GM18907 (cell line): ENCODE measurements at regions not wholly inside any gene's neighbourhood (a gene's known extent, or its start where the extent isn't known, plus 50 kb on each side); places are given as distances from the start of the nearest gene placed in this dataset.
"Not testable (repeated sequence)": the region's sequence is repeated elsewhere in the genome, so short reads cannot be mapped to it uniquely, and the experiment has no call there.

Experiments
- ATAC-seq: cut with Tn5 transposase; IDR thresholded peaks from one replicate; pipeline ENCODE4 v1.9.1; 2021; ENCODE audit warnings: mild to moderate bottlenecking, moderate library complexity; ENCODE audit not compliant: unreplicated experiment

DNA sequence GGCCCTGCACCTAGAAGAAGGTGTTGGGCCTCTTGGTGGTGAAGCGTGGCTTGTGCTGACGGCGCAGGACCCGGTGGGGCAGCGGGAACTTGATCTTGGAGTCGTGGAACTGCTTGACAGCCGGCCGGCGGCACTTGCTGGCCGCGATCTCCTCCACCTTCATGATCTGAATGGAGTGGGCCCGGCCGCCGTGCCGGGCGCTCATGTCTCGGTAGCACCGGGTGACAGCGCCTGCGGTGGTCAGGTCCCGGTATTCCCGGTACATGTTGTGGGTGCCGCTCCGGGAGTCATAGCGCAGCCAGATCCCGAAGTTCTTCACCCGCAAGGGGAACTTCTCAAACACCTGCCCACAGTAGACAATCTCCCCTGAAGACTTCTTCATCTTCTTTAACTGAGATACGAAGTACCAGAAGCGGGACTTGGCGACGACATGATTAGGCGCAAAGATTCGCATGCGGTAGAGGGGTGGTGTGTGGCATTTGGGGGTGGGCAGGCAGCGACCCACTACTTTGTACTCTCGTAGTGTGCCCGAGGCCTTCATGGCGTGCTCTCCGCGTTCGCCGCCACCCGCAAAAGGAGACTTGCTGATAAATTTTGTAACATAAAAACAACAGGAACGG is 92.1 kb upstream of the MSH6 start:
- not testable (repeated sequence) for ATAC-seq

DNA sequence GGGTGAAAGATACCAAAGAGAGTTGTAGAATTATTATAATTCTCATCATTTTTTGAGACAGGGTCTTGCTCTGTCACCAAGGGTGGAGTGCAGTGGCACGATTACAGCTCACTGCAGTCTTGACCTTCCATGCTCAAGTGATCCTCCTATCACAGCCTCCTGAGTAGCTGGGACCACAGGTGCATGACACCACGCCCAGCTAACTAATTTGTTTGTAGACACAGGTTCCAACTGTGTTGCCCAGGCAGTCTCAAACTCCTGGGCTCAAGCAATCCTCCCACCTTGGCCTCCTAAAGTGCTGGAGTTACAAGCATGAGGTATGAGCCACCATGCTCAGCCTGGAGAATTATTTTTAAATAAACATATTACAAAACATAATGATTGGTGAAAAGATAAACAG is 92.8 kb upstream of the MSH6 start:
- ATAC-seq: no peak

DNA sequence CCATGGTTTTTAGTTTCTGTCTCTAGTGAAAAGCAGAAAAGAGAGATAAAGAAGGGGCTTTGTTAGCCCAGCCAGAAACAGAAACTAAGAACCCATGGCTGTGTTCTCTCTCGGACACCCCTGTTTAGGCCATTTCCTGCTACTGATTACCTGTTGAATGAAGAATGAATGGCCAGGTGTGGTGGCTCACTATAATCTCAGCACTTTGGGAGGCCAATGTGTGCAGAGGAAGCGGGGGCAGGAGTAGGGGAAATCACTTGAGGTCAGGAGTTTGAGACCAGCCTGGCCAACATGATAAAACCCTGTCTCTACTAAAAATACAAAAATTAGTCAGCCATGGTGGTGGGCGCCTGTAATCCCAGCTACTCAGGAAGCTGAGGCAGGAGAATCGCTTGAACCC is 93.8 kb upstream of the MSH6 start:
- peak; percentile 82 for ATAC-seq

DNA sequence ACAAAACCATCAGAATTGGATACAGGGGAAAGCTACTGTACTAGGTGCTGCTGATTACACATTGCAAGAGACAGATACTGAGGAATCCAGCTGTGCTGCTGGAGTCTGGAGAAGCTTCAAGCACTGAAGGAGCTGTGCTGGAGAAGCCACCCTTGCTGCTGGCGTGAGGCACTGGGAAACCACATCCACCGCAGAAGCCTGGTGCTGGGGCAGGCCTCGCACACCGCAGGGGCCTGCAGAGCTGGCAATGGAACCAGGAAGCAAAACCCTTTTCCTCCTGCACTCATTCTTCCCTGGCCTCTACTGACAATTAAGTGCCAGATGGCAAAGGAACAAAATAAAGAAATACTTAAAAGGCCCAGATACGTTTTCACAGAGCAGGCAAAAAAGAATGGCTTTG is 94.4 kb upstream of the MSH6 start:
- ATAC-seq: no peak

DNA sequence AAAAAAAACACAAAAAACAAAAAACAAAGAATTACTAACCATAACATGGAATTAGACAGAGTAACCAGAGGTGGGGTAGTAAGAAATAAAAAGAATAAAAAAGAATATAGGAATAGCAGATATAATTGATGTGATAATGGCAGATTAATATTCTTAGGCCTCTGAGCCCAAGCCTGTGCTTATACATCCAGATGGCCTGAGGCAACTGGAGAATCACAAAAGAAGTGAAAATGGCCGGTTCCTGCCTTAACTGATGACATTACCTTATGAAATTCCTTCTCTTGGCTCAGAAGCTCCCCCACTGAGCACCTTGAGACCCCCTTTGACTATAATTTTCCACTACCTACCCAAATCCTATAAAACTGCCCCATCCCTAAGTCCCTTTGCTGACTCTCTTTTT is 95.1 kb upstream of the MSH6 start:
- ATAC-seq: no peak

DNA sequence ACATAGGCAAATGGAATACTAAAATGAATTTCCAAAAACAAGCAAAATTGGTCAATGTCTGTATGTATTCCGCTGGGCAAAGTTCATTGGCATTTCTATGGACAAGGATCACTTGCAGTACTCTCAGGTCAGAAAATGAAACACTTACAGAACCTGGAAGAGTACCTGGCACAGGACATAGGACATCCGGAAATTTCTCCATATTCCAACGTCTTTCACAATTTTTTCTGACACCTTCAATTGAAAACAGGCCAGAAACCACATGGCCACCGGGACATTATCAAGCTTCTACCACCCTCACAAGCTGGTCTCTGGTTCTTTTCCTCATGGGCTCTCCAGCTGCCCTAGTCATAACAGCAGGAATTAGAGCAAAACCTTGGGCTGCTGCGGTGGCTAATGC is 96.9 kb upstream of the MSH6 start:
- no peak for ATAC-seq

DNA sequence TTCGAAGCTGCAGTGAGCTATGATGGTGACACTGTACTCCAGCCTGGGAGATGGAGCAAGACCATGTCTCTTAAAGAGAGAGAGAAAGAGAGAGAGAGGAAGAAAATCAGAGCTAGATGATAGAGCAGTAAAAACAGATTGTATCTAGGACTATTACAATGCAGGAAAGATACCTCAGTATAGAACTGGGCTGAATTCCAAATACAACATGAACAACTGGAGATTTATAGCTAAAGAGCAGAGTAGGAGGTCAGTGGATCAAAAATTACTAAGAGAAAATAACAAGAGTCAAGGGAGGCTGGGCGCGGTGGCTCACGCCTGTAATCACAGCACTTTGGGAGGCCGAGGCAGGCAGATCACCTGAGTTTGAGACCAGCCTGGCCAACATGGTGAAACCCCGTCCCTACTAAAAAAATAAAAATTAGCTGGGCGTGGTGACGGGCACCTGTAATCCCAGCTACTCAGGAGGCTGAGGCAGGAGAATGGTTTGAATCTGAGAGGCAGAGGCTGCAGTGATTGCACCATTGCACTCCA is 100.7 kb upstream of the MSH6 start:
- no peak for ATAC-seq

DNA sequence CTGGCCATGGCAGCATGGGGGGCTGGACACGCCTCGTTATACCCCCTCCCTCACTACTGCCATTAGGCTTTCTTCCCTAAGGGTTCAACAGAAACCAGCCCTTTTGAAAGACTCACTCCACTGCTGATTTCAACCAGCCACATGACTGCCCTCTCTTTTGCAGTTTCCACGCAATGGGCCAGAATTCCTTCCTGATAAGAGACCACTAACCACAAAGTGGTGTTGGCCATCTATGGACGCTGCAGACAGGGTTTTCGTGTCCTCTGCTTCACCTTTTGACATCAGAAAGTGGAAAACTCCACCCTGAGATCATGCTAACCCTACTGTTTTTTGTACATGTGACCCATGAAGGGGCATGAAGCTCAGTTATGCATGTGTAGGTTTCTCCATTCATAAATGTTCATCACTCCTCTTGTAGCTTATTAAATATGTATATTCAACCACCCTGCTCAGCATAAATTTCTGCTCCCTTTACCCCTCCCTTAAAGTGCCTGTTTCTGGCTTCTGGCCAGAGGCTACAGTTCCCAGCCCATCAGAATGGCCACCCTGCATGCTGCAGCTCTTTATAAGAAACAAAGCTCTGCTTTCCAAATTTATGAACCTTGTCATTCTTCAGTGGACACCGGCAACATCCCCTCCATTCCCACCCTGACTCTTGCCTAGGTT is 105.6 kb upstream of the KCNK12 start:
- ATAC-seq: no peak

DNA sequence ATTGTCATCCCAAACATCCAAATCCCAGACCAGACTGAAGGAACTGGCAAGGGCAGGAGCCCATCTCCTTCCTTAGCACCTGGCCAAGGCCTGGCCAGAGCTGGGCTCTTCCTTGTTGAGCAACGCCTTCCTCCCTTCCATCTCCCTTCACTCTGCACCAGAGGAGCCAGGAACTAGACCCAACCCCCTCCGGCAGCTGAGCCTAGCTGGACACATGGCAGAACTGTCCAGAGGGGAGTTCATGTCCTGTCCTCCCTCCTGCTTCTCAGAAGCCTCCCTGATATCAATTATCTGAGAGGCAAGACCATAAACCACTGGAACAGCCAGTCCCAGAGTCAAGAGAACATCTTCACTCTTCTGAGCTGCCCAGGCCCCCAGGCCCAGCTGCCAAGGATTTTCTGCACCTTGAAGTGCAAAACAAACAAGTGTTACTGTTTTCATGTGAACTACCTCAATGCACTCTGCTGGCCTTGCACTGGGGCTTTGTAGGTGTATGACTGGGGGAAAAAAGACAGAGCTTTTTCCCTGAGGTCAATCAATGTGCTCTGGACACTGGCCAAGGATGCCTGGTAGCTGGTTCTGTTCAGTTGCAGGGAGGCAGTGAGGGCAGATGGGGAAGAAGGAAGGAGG is 104.5 kb upstream of the KCNK12 start:
- ATAC-seq: no peak

DNA sequence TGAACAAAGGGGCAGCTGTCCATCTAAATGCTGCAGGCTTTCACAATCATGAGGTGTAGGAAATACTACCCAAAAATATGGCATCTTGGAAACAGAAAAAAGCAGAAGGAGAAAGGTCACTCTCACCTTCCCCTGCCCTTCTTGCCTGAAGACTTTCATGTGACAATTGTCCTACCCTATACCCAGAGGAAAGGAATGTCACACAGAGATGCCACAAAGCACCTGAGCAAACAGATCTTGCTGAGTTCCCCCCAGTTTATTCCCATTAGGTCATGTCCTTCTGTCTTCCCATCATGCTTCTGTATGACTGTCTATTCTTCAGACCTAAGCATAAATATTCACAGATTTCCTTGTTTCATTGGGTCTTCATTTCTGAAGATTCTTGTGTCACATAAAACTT is 95.5 kb upstream of the KCNK12 start:
- ATAC-seq: no peak

DNA sequence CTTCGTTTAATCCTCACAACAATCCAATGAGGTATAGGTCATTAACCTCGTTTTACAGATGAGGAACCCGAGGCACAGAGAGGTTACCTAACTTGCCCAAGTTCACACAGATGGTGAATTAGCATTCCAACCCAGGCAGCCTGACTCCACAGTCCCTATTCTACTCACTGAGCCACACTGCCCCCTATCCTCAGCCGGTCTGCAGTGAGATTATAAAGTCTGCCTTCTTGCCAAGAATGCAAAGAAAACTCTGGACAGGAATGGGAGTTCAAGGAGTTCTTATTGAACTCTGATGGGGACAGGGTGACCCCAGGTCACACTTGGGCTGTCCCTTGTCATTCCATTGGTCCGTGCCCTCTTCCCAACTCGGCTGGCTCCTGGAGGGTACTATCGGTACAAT is 94.0 kb upstream of the KCNK12 start:
- no peak for ATAC-seq

DNA sequence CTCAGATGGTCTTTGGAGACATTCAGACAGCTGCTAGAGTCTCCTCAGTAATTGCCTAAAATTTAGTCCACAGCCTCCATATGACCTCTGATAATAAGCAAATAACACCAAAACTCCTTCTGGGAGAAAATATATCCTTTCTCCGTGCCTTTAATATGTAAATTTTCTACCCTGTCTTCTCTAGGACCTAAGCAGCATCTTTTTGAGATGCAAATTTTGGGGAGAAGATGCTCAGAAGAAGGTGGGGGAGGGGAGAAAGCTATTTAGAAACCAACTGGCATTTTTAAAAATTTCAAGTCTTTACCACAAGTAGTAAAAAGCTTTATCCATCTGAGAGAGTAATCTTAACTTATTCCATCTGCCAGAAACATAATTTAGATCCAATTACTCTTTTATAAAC is 91.8 kb upstream of the KCNK12 start:
- no peak for ATAC-seq

DNA sequence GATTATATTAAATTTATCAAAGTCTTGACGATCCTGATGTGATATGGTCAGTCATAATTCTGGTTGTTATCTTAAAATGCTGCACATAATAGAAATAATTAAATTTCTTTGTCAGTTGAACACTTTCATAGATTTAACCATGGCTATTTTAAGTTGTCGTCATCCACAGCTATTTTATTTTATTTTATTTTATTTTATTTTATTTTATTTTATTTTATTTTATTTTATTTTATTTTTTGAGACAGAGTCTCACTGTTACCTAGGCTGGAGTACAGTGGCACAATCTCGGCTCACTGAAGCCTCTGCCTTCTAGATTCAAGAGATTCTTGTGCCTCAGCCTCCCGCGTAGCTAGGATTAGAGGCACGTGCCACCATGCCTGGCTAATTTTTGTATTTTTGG is 90.5 kb upstream of the KCNK12 start:
- ATAC-seq: no peak

DNA sequence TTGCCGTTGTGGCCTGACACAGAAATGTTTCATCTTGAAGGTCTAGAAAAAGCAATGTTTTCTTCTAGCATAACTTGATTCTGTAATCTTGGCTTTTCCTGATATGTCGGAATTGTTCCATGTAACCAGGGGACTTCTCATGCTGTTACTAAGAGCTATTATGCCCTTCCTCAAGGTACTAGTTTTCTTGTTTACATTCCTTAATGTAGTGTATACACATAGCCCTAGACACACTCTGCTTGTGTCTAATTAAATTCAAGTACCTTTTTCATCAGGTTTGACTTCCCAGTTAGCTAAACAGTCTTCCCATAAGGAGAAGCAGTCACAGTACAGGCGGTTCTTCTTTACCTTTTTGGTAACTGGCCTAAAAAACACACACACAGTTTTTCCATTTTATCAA is 89.4 kb upstream of the KCNK12 start:
- no peak for ATAC-seq

DNA sequence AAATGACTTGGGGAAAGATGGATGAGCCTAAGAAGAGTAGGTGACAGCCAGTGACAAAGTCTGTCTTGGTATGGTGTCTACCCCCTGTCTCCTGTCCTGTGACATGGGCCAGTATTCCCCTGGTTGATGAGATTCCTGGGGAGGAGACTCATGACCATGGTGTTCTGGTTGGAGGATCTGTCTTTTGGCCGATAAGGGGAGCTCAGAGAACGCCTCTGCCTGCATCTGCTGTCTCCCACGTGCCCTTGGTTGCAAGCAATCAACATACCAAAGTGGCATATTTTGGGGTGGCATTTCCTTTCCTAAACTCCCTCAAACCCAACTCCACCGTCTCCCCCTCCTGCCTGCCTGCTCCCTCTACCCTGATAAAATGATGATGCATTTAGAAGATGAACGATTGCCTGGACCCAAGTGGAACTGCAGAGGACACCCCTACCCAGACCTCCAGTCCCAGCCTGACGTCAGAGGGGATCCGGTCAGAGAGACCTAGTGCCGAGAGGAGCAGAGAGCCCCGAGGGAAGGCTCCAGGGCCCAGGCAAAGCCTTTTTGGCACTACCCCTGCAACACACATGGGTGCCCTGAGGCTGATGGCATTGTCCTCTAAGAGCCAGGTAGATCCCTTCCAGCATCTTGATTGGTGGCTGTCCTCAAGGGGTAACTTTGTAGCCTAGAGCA is 88.0 kb upstream of the KCNK12 start:
- no peak for ATAC-seq

DNA sequence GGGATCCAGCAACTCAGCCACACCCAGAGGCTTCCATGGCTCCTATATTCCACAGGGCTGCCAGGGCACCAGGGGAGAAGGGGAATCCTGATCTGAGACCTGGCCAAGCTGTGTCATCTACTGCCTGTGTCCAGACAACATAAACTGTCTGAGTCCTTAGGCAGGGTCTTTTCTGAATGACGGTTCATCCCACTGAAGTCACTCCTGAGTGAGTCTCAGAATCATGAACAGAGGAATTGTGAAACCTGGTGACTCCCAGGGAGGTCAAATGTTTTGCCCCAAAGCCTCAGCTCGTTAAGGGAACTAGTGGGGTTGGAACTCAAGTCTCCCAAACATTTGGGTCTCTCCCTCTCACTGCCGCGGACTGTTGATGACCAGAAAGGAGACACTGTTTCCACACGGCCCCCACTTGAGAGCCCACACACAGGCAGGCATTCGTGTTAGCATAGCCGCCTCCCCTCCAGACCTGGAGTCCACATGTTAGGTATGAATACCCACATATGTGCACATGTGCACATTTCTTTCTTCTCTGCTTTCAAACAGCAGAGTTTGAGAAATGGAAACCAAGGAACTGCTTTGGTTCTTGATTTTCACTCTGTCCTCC is 87.2 kb upstream of the KCNK12 start:
- no peak for ATAC-seq

DNA sequence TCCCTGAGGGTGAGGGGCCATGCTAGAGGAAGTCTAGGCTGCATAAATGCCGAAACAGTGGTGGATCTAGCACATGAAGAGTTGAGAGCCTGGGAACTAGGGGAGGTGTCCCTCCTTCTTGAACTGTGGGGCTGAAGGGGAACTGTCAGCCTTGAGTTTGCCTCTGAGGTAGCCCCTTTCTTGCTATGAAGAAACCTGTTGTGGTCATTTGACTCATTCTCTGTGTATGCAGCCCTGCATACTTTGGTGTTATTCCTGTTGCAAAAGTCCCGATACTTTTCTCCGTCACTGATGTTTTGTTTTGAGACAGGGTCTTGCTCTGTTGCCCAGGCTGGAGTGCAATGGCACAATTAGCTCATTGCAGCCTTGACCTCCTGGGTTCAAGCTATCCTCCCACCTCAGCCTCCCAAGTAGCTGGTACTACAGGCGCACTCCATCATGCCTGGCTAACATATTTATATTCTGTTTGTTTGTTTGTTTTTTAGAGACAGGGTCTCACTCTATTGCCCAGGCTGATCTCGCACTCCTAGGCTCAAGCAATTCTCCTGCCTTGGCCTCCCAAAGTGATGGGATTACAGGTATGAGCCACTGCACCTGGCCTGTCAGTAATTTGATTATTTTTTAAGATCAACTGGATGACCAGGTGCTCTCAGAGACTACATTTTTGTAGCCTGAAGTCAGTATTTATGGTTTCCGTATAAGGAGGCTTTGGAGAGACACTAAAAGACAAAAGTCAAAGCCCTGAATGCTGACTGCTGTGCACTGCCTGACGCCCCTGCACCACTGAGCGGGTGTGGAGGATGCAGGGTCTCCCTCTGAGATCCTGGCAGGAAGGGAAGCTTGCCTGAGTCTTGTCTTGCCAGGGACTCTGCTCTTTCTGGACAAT is 86.2 kb upstream of the KCNK12 start:
- ATAC-seq: peak; percentile 37

DNA sequence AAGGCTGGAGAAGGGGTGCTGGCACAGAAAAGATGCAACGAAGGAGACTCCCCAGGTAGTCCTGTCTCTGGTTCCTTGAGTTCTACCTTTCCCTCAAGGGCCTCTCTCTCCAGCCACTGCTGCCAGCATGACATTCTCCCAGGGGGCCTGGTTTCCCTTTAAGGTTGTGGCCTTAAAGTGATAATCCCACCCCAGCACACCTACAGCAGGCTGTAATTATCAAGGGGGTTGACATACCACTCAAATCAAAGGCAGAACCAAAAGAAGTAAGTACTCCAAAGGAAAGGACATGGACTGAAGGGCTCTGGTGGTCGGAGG is 84.7 kb upstream of the KCNK12 start:
- peak; percentile 24 for ATAC-seq

DNA sequence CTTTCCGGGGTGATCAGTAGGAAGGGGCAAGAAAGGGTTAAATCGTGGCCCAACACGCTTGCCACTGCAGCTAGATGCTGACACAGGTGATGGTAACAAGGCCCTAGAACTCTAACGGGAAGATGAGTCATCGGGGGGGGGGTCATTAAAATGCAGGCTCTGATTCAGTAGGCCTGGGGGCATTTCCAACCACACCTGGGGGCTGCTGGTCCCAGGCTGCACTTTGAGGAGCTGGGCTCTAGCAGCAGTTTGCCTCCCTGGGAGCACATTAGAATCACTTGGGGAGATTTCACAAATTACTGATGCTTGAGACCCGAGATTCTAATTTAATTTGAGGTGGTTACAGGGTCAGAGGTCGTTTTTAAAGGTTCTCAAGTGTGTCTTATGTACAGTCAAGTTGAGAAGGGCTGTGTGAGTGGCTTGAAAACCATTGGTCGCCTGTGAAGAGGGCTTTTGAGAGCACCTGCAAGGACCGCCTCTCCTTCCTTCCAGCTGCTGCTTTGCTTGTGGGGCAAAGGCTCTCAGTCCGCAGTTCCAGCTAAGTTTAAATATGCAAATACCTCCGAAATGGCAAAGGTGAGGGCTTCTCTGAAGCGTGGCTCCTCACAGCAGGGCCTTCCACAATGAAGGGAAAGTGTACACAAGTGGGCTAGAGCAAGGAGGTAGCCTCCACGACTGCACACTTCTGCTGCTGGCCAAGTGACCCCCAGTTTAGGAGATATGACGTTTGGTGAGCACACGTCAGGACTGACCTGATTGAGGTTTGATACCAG is 84.2 kb upstream of the KCNK12 start:
- peak; percentile 89 for ATAC-seq
